Keratinocyte (primary cell): ENCODE measurements at regions not wholly inside any gene's neighbourhood (a gene's known extent, or its start where the extent isn't known, plus 50 kb on each side); places are given as distances from the start of the nearest gene placed in this dataset.

ENCODE experiments used
- DNase-seq: peaks from one replicate; pipeline ENCODE4 v3.0.0-alpha.2; 2011; ENCODE audit warnings: low read depth, missing footprints, low spot score
- FAIRE-seq: peaks from 2 replicates; lab custom pipeline; 2011; peaks lifted over from hg19 to GRCh38; lab: Jason Lieb, UNC
- H2AFZ ChIP-seq: 2 replicates; pipeline ENCODE4 v1.6.0; 2012; ENCODE audit warnings: low read length, control low read depth, inconsistent platforms; ENCODE audit not compliant: control insufficient read depth
- H3K27ac ChIP-seq: 2 replicates; pipeline ENCODE4 v1.5.1; 2011; ENCODE audit warnings: low read length; ENCODE audit not compliant: control insufficient read depth, insufficient read depth
- H3K27me3 ChIP-seq: 3 replicates; pipeline ENCODE4 v1.6.0; 2011; ENCODE audit warnings: low read length; ENCODE audit not compliant: control insufficient read depth, insufficient read depth; ENCODE audit errors: extremely low read depth
- H3K36me3 ChIP-seq, 2 experiments: 2 replicates in 1 of 2; 3 replicates in 1 of 2; pipeline ENCODE4 v1.5.1; 2011; ENCODE audit warnings: low read length in 2 of 2, mild to moderate bottlenecking in 1 of 2; ENCODE audit not compliant: control insufficient read depth in 2 of 2, insufficient read depth in 2 of 2; ENCODE audit errors: extremely low read depth in 1 of 2
- H3K4me1 ChIP-seq: 3 replicates; pipeline ENCODE4 v1.5.1; 2011; ENCODE audit warnings: low read length; ENCODE audit not compliant: control insufficient read depth, insufficient read depth; ENCODE audit errors: extremely low read depth
- H3K4me2 ChIP-seq: 3 replicates; pipeline ENCODE4 v1.6.0; 2011; ENCODE audit warnings: low read depth, low read length; ENCODE audit not compliant: control insufficient read depth, insufficient read depth; ENCODE audit errors: extremely low read depth
- H3K4me3 ChIP-seq, 3 experiments: fragments of 200-600 bp in 1 of 3; sonication (generic) in 1 of 3; 2 replicates in 2 of 3; 3 replicates in 1 of 3; pipeline ENCODE4 v1.5.1; 2011 to 2016; ENCODE audit warnings: low read length in 3 of 3, mild to moderate bottlenecking in 3 of 3, control low read depth in 2 of 3, inconsistent platforms in 1 of 3, low read depth in 1 of 3, mixed read lengths in 1 of 3, mixed run types in 1 of 3, moderate library complexity in 1 of 3; ENCODE audit not compliant: control insufficient read depth in 2 of 3, insufficient read depth in 2 of 3; ENCODE audit errors: extremely low read depth in 1 of 3
- H3K79me2 ChIP-seq: 2 replicates; pipeline ENCODE4 v1.6.0; 2012; ENCODE audit warnings: low read length; ENCODE audit not compliant: control insufficient read depth, insufficient read depth
- H3K9ac ChIP-seq: 3 replicates; pipeline ENCODE4 v1.6.0; 2011; ENCODE audit warnings: low read length; ENCODE audit not compliant: control insufficient read depth, insufficient read depth; ENCODE audit errors: extremely low read depth
- H3K9me1 ChIP-seq: 3 replicates; pipeline ENCODE4 v1.6.0; 2011; ENCODE audit warnings: low read length; ENCODE audit not compliant: control insufficient read depth, insufficient read depth; ENCODE audit errors: extremely low read depth
- H3K9me3 ChIP-seq: 2 replicates; pipeline ENCODE4 v1.5.1; 2012; ENCODE audit warnings: low read depth, low read length; ENCODE audit not compliant: control insufficient read depth
- H4K20me1 ChIP-seq: 3 replicates; pipeline ENCODE4 v1.6.0; 2011; ENCODE audit warnings: low read length; ENCODE audit not compliant: control insufficient read depth, insufficient read depth; ENCODE audit errors: extremely low read depth
- CTCF ChIP-seq, 3 experiments: IDR thresholded peaks in 1 of 3; conservative IDR thresholded peaks in 1 of 3; optimal IDR thresholded peaks in 1 of 3; 2 replicates in 2 of 3; 3 replicates in 1 of 3; pipeline versions ENCODE3 to v1.5.1; 2011; ENCODE audit warnings: low read length in 3 of 3, mild to moderate bottlenecking in 3 of 3, moderate library complexity in 2 of 3, control low read depth in 1 of 3, inconsistent platforms in 1 of 3; ENCODE audit not compliant: insufficient read depth in 2 of 3; ENCODE audit errors: extremely low read depth in 1 of 3
- EZH2 ChIP-seq: IDR thresholded peaks from one replicate; pipeline ENCODE4 v1.6.1; 2012; ENCODE audit warnings: inconsistent platforms, mild to moderate bottlenecking, low read length, moderate library complexity
- dilution Hi-C: fragments of 300-500 bp; cut with MboI; formaldehyde crosslinking; loops from one replicate; pipeline ENCODE4 v1.7.0; 2020; ENCODE audit warnings: low sequenced_read_pairs; ENCODE audit not compliant: extremely low pct_ligation_motif_present

- no peaks in the 10 kb centered on the region for H3K9me1 ChIP-seq
- no peaks in the 10 kb centered on the region for H4K20me1 ChIP-seq
- no peak for FAIRE-seq
- no peak overlapping the region for H3K9ac ChIP-seq
- H3K4me3 ChIP-seq, result no peak overlapping the region
- peaks cover 47% of the 10 kb centered on the region for H3K4me1 ChIP-seq
- dilution Hi-C loops, result no loop called here
- no peak for TF ChIP-seq EZH2
- TF ChIP-seq CTCF (optimal IDR thresholded peaks at IDR 0.05 in 1 of 3, IDR thresholded peaks at IDR 0.05 in 1 of 3, conservative IDR thresholded peaks at IDR 0.05 in 1 of 3; ENCODE audit: extremely low read depth in 1 of 3, insufficient read depth in 2 of 3, low read length in 3 of 3), result no peak
- H3K36me3 ChIP-seq, result no peaks in the 10 kb centered on the region
- no peak overlapping the region for H3K4me2 ChIP-seq
- H2AFZ ChIP-seq, result no peak overlapping the region
- H3K9me3 ChIP-seq, result no peaks in the 10 kb centered on the region
- H3K79me2 ChIP-seq, result no peaks in the 10 kb centered on the region
- H3K27ac ChIP-seq, result no peak overlapping the region
- DNase-seq, result no peak
- H3K27me3 ChIP-seq, result no peaks in the 10 kb centered on the region
Observed at GRCh38 chr11:13117344-13117743, 108.2 kb downstream of the RASSF10 start.

GRCh38 chr11:13118194-13118593 is 109.1 kb downstream of the RASSF10 start:
- Histone ChIP-seq H3K4me1 (peaks cover 47% of the 10 kb centered on the region), H3K79me2 (no peaks in the 10 kb centered on the region), H2AFZ (no peak overlapping the region), H3K4me2 (peak overlapping the region; percentile 23), H3K36me3 (no peaks in the 10 kb centered on the region), H4K20me1 (no peaks in the 10 kb centered on the region), H3K9me1 (no peaks in the 10 kb centered on the region), H3K9me3 (no peaks in the 10 kb centered on the region), H3K9ac (no peak overlapping the region), H3K27me3 (no peaks in the 10 kb centered on the region), H3K27ac (peak overlapping the region; percentile 92), H3K4me3 (no peak overlapping the region)
- dilution Hi-C loops, result no loop called here
- TF ChIP-seq EZH2 (no peak), CTCF (optimal IDR thresholded peaks at IDR 0.05 in 1 of 3, IDR thresholded peaks at IDR 0.05 in 1 of 3, conservative IDR thresholded peaks at IDR 0.05 in 1 of 3; ENCODE audit: extremely low read depth in 1 of 3, insufficient read depth in 2 of 3, low read length in 3 of 3) (no peak)
- DNase-seq, result peak; percentile 97
- FAIRE-seq, result peak; percentile 97
